ENCODE measurements at regions not wholly inside any gene's neighbourhood (a gene's known extent, or its start where the extent isn't known, plus 50 kb on each side); places are given as distances from the start of the nearest gene placed in this dataset.

DNA sequence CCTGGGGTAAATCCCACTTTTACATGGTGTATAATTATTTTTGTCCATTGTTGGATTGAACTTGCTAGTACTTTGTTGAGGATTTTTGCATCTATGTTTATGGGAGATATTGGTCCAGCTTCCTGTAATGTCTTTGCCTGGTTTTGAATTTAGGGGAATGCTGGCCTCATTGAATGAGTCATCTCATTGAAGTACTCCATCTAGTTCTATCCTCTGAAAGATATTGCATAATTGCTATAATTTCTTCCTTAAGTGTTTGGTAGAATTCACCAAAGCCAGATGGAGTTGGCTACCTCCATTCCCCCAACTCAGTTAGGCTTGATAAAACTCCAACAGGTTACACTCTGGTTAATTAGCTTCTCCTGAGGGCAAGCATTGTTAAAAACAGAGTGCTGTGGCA is 237.4 kb upstream of the TGFBR2 start (continued):
- TF ChIP-seq, protein P1, sequence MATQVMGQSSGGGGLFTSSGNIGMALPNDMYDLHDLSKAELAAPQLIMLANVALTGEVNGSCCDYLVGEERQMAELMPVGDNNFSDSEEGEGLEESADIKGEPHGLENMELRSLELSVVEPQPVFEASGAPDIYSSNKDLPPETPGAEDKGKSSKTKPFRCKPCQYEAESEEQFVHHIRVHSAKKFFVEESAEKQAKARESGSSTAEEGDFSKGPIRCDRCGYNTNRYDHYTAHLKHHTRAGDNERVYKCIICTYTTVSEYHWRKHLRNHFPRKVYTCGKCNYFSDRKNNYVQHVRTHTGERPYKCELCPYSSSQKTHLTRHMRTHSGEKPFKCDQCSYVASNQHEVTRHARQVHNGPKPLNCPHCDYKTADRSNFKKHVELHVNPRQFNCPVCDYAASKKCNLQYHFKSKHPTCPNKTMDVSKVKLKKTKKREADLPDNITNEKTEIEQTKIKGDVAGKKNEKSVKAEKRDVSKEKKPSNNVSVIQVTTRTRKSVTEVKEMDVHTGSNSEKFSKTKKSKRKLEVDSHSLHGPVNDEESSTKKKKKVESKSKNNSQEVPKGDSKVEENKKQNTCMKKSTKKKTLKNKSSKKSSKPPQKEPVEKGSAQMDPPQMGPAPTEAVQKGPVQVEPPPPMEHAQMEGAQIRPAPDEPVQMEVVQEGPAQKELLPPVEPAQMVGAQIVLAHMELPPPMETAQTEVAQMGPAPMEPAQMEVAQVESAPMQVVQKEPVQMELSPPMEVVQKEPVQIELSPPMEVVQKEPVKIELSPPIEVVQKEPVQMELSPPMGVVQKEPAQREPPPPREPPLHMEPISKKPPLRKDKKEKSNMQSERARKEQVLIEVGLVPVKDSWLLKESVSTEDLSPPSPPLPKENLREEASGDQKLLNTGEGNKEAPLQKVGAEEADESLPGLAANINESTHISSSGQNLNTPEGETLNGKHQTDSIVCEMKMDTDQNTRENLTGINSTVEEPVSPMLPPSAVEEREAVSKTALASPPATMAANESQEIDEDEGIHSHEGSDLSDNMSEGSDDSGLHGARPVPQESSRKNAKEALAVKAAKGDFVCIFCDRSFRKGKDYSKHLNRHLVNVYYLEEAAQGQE (IDR thresholded peaks at IDR 0.05; ENCODE audit: unreplicated experiment), result no peak
- TF ChIP-seq, protein P2, sequence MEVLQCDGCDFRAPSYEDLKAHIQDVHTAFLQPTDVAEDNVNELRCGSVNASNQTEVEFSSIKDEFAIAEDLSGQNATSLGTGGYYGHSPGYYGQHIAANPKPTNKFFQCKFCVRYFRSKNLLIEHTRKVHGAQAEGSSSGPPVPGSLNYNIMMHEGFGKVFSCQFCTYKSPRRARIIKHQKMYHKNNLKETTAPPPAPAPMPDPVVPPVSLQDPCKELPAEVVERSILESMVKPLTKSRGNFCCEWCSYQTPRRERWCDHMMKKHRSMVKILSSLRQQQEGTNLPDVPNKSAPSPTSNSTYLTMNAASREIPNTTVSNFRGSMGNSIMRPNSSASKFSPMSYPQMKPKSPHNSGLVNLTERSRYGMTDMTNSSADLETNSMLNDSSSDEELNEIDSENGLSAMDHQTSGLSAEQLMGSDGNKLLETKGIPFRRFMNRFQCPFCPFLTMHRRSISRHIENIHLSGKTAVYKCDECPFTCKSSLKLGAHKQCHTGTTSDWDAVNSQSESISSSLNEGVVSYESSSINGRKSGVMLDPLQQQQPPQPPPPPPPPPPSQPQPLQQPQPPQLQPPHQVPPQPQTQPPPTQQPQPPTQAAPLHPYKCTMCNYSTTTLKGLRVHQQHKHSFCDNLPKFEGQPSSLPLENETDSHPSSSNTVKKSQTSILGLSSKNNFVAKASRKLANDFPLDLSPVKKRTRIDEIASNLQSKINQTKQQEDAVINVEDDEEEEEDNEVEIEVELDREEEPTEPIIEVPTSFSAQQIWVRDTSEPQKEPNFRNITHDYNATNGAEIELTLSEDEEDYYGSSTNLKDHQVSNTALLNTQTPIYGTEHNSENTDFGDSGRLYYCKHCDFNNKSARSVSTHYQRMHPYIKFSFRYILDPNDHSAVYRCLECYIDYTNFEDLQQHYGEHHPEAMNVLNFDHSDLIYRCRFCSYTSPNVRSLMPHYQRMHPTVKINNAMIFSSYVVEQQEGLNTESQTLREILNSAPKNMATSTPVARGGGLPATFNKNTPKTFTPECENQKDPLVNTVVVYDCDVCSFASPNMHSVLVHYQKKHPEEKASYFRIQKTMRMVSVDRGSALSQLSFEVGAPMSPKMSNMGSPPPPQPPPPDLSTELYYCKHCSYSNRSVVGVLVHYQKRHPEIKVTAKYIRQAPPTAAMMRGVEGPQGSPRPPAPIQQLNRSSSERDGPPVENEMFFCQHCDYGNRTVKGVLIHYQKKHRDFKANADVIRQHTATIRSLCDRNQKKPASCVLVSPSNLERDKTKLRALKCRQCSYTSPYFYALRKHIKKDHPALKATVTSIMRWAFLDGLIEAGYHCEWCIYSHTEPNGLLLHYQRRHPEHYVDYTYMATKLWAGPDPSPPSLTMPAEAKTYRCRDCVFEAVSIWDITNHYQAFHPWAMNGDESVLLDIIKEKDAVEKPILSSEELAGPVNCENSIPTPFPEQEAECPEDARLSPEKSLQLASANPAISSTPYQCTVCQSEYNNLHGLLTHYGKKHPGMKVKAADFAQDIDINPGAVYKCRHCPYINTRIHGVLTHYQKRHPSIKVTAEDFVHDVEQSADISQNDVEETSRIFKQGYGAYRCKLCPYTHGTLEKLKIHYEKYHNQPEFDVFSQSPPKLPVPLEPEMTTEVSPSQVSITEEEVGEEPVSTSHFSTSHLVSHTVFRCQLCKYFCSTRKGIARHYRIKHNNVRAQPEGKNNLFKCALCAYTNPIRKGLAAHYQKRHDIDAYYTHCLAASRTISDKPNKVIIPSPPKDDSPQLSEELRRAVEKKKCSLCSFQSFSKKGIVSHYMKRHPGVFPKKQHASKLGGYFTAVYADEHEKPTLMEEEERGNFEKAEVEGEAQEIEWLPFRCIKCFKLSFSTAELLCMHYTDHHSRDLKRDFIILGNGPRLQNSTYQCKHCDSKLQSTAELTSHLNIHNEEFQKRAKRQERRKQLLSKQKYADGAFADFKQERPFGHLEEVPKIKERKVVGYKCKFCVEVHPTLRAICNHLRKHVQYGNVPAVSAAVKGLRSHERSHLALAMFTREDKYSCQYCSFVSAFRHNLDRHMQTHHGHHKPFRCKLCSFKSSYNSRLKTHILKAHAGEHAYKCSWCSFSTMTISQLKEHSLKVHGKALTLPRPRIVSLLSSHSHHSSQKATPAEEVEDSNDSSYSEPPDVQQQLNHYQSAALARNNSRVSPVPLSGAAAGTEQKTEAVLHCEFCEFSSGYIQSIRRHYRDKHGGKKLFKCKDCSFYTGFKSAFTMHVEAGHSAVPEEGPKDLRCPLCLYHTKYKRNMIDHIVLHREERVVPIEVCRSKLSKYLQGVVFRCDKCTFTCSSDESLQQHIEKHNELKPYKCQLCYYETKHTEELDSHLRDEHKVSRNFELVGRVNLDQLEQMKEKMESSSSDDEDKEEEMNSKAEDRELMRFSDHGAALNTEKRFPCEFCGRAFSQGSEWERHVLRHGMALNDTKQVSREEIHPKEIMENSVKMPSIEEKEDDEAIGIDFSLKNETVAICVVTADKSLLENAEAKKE (CRISPR knock-in tag; IDR thresholded peaks at IDR 0.05), result no peak

DNA sequence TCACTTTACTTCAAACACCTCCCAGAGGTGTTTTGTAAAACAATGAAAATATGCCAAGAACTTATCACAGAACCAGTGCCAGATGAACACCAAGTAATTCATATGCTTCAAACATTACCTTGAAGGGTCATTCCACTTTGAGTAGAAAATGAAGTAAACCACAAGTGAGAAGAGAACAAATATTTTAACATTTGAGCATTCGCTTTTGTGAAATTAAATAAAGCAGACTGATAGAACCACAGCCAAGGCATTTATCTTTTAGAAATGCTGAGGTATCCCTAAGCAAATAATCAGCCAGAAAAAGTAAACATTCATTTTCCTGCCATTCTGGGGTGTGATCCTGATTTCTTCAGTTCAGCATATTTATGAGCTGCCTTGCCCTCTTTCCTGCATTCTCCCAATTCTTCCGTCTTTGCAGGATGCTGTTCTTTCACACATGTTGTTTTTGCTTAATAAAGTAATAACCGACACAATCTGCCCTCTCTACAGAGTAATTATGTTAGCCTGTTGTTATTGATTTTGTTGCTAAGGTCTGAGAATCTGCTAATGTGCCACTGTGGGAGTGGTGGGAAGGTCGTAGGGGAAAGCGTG is 235.6 kb upstream of the TGFBR2 start:
- no peaks in the 10 kb centered on the region for H3F3A ChIP-seq (replicated peaks; ENCODE audit: low read depth)
- no peaks in the 10 kb centered on the region for H3K27me3 ChIP-seq (ENCODE audit: insufficient read depth)
- peaks cover 13% of the 10 kb centered on the region for H3K4me1 Mint-ChIP-seq
- H3K9me2 ChIP-seq (ENCODE audit: insufficient read depth), result peaks cover 10% of the 10 kb centered on the region
- no peaks in the 10 kb centered on the region for H3K36me3 Mint-ChIP-seq (ENCODE audit: low read depth)
- H2AFZ ChIP-seq, result peak overlapping the region; percentile 74; the same call in 1 of the 2 replicates
- H3K27ac Mint-ChIP-seq, result no peak overlapping the region
- no peak overlapping the region for H3K27ac ChIP-seq (ENCODE audit: low read depth)
- no peaks in the 10 kb centered on the region for H4K20me1 ChIP-seq (replicated peaks; ENCODE audit: insufficient read depth)
- DNase-seq (ENCODE audit: low spot score) (no peak), ATAC-seq (no peak)
- peaks cover 9% of the 10 kb centered on the region; the same call in 1 of the 2 replicates for H3K4me1 ChIP-seq (ENCODE audit: insufficient read depth)
- H3K4me3 Mint-ChIP-seq, result no peak overlapping the region
- H3K4me3 ChIP-seq, result no peak overlapping the region
- no peaks in the 10 kb centered on the region for H3K36me3 ChIP-seq (ENCODE audit: insufficient read depth)
- no peaks in the 10 kb centered on the region for H3K27me3 Mint-ChIP-seq (ENCODE audit: insufficient read depth, low read depth, poor library complexity)
- H3K9me3 Mint-ChIP-seq, result peaks cover 6% of the 10 kb centered on the region
- H3K4me2 ChIP-seq, result peak overlapping the region; percentile 55; the same call in 1 of the 2 replicates
- H3K79me2 ChIP-seq (replicated peaks; ENCODE audit: insufficient read depth), result no peaks in the 10 kb centered on the region
- TF ChIP-seq EZH2phosphoT487 (IDR thresholded peaks at IDR 0.05; ENCODE audit: unreplicated experiment) (no peak), ZNF114 (CRISPR knock-in tag; IDR thresholded peaks at IDR 0.05) (no peak), NANOG (IDR thresholded peaks at IDR 0.05; ENCODE audit: borderline replicate concordance) (no peak), ZNF331 (CRISPR knock-in tag; IDR thresholded peaks at IDR 0.05; ENCODE audit: low read depth) (no peak), EZH2 (IDR thresholded peaks at IDR 0.05; ENCODE audit: low read depth, unreplicated experiment) (no peak)
- TF ChIP-seq, protein P3, sequence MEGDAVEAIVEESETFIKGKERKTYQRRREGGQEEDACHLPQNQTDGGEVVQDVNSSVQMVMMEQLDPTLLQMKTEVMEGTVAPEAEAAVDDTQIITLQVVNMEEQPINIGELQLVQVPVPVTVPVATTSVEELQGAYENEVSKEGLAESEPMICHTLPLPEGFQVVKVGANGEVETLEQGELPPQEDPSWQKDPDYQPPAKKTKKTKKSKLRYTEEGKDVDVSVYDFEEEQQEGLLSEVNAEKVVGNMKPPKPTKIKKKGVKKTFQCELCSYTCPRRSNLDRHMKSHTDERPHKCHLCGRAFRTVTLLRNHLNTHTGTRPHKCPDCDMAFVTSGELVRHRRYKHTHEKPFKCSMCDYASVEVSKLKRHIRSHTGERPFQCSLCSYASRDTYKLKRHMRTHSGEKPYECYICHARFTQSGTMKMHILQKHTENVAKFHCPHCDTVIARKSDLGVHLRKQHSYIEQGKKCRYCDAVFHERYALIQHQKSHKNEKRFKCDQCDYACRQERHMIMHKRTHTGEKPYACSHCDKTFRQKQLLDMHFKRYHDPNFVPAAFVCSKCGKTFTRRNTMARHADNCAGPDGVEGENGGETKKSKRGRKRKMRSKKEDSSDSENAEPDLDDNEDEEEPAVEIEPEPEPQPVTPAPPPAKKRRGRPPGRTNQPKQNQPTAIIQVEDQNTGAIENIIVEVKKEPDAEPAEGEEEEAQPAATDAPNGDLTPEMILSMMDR (conservative IDR thresholded peaks at IDR 0.05; ENCODE audit: low read depth in 2 of 2), result no peak
- TF ChIP-seq, protein P4, sequence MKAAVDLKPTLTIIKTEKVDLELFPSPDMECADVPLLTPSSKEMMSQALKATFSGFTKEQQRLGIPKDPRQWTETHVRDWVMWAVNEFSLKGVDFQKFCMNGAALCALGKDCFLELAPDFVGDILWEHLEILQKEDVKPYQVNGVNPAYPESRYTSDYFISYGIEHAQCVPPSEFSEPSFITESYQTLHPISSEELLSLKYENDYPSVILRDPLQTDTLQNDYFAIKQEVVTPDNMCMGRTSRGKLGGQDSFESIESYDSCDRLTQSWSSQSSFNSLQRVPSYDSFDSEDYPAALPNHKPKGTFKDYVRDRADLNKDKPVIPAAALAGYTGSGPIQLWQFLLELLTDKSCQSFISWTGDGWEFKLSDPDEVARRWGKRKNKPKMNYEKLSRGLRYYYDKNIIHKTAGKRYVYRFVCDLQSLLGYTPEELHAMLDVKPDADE (IDR thresholded peaks at IDR 0.05), result no peak

All from GM23338 (cell line).